ENCODE measurements at regions not wholly inside any gene's neighbourhood (a gene's known extent, or its start where the extent isn't known, plus 50 kb on each side); places are given as distances from the start of the nearest gene placed in this dataset.

- POLR2A ChIA-PET, result no interaction called here
- Mint-ChIP-seq H3K27ac (no peak overlapping the region), H3K4me3 (no peak overlapping the region), H3K36me3 (ENCODE audit: low read depth) (no peaks in the 10 kb centered on the region), H3K4me1 (peaks cover 54% of the 10 kb centered on the region), H3K27me3 (peaks cover 7% of the 10 kb centered on the region), H3K9me3 (ENCODE audit: low read depth) (no peaks in the 10 kb centered on the region)
- intact Hi-C loops (cut with DNase I, micrococcal nuclease), result loop anchor here (5.0 kb wide), 1 partner anchor 67 kb away; no protein-coding TSS in a partner anchor
- DNase-seq (no peak), ATAC-seq (no peak)
- CTCF ChIA-PET, result interaction anchor here (0.6 to 1.5 kb wide), 2 partner anchors 16 to 947 kb away, joined by 3 to 7 read pairs; no protein-coding TSS in a partner anchor
Measured at GRCh38 chr2:215749092-215749957, 264.0 kb downstream of the MREG start.

GRCh38 chr2:215748446-215748845 is 264.9 kb downstream of the MREG start:
- ChIA-PET POLR2A (no interaction called here), CTCF (interaction anchor here (0.6 to 1.1 kb wide), 2 partner anchors 19 to 946 kb away, joined by 3 read pairs; no protein-coding TSS in a partner anchor)
- H3K4me1 Mint-ChIP-seq, result peaks cover 58% of the 10 kb centered on the region

GRCh38 chr2:215746887-215747615 is 266.3 kb downstream of the MREG start:
- Mint-ChIP-seq H3K27me3 (peaks cover 4% of the 10 kb centered on the region), H3K27ac (peak overlapping the region; percentile 83), H3K36me3 (ENCODE audit: low read depth) (no peaks in the 10 kb centered on the region), H3K4me3 (no peak overlapping the region), H3K4me1 (peaks cover 70% of the 10 kb centered on the region), H3K9me3 (ENCODE audit: low read depth) (no peaks in the 10 kb centered on the region)
- DNase-seq (no peak), ATAC-seq (peak; percentile 3)
- intact Hi-C loops (cut with DNase I, micrococcal nuclease), result loop anchor here (5.0 kb wide), 1 partner anchor 65 kb away; no protein-coding TSS in a partner anchor
- ChIA-PET CTCF (interaction anchor here (0.6 to 2.3 kb wide), 3 partner anchors 13 to 292 kb away, joined by 3 to 8 read pairs (median 4); no protein-coding TSS in a partner anchor), POLR2A (no interaction called here)

More at GRCh38 chr2:215748446-215748845, 264.9 kb downstream of the MREG start:
- Mint-ChIP-seq H3K36me3 (ENCODE audit: low read depth) (no peaks in the 10 kb centered on the region), H3K27ac (no peak overlapping the region), H3K4me3 (no peak overlapping the region), H3K27me3 (peaks cover 4% of the 10 kb centered on the region), H3K9me3 (ENCODE audit: low read depth) (no peaks in the 10 kb centered on the region)
- DNase-seq (no peak), ATAC-seq (no peak)
- intact Hi-C loops (cut with DNase I, micrococcal nuclease), result loop anchor here (5.0 kb wide), 1 partner anchor 66 kb away; no protein-coding TSS in a partner anchor

- CTCF ChIA-PET, result interaction anchor here (1.1 to 2.3 kb wide), 2 partner anchors 14 to 15 kb away, joined by 3 to 8 read pairs; no protein-coding TSS in a partner anchor
- peak; percentile 63 for DNase-seq
- peak overlapping the region; percentile 83 for H3K27ac Mint-ChIP-seq
Measured at GRCh38 chr2:215746226-215746886, 267.0 kb downstream of the MREG start.

GRCh38 chr2:215745331-215745730 is 268.0 kb downstream of the MREG start:
- Mint-ChIP-seq H3K36me3 (ENCODE audit: low read depth) (no peaks in the 10 kb centered on the region), H3K27me3 (no peaks in the 10 kb centered on the region), H3K27ac (peak overlapping the region; percentile 83), H3K4me3 (no peak overlapping the region), H3K4me1 (peaks cover 53% of the 10 kb centered on the region), H3K9me3 (ENCODE audit: low read depth) (no peaks in the 10 kb centered on the region)
- peak; percentile 61 for ATAC-seq
- CTCF ChIA-PET, result interaction anchor here (0.7 to 2.3 kb wide), 4 partner anchors 14 to 52 kb away, joined by 3 to 8 read pairs (median 4); no protein-coding TSS in a partner anchor
- intact Hi-C loops (cut with DNase I, micrococcal nuclease), result loop anchor here (5.0 kb wide), 1 partner anchor 63 kb away; no protein-coding TSS in a partner anchor
- POLR2A ChIA-PET, result no interaction called here
- DNase-seq, result peak; percentile 55

More at GRCh38 chr2:215746226-215746886, 267.0 kb downstream of the MREG start:
- Mint-ChIP-seq H3K4me3 (no peak overlapping the region), H3K36me3 (ENCODE audit: low read depth) (no peaks in the 10 kb centered on the region), H3K4me1 (peaks cover 63% of the 10 kb centered on the region), H3K9me3 (ENCODE audit: low read depth) (no peaks in the 10 kb centered on the region), H3K27me3 (no peaks in the 10 kb centered on the region)
- intact Hi-C loops (cut with DNase I, micrococcal nuclease), result loop anchor here (5.0 kb wide), 1 partner anchor 64 kb away; no protein-coding TSS in a partner anchor
- POLR2A ChIA-PET, result interaction anchor here (0.6 kb wide), 1 partner anchor 62 kb away, joined by 4 read pairs; no protein-coding TSS in a partner anchor
- ATAC-seq, result peak; percentile 83

- H3K9me3 Mint-ChIP-seq (ENCODE audit: low read depth), result no peaks in the 10 kb centered on the region
- intact Hi-C loops (cut with DNase I, micrococcal nuclease), result no loop called here
- H3K27me3 Mint-ChIP-seq, result peaks cover 1% of the 10 kb centered on the region
- no peak overlapping the region for H3K27ac Mint-ChIP-seq
- ATAC-seq (no peak), DNase-seq (no peak)
- no peaks in the 10 kb centered on the region for H3K36me3 Mint-ChIP-seq (ENCODE audit: low read depth)
- no peak overlapping the region for H3K4me3 Mint-ChIP-seq
- peaks cover 45% of the 10 kb centered on the region for H3K4me1 Mint-ChIP-seq
- POLR2A ChIA-PET, result no interaction called here
- CTCF ChIA-PET, result interaction anchor here (0.6 to 1.9 kb wide), 2 partner anchors 15 to 21 kb away, joined by 3 to 6 read pairs; no protein-coding TSS in a partner anchor
Measured at GRCh38 chr2:215744514-215744913, 268.8 kb downstream of the MREG start.

- H3K36me3 Mint-ChIP-seq (ENCODE audit: low read depth), result no peaks in the 10 kb centered on the region
- POLR2A ChIA-PET, result no interaction called here
- intact Hi-C loops (cut with DNase I, micrococcal nuclease), result no loop called here
- peaks cover 4% of the 10 kb centered on the region for H3K27me3 Mint-ChIP-seq
- peak overlapping the region; percentile 0 for H3K27ac Mint-ChIP-seq
- ATAC-seq (no peak), DNase-seq (no peak)
- peaks cover 40% of the 10 kb centered on the region for H3K4me1 Mint-ChIP-seq
- CTCF ChIA-PET, result interaction anchor here (1.0 to 1.6 kb wide), 3 partner anchors 54 to 188 kb away, joined by 3 to 4 read pairs (median 3); no protein-coding TSS in a partner anchor
- no peaks in the 10 kb centered on the region for H3K9me3 Mint-ChIP-seq (ENCODE audit: low read depth)
- H3K4me3 Mint-ChIP-seq, result no peak overlapping the region
Measured at GRCh38 chr2:215743066-215743465, 270.3 kb downstream of the MREG start.

- ATAC-seq, result no peak
- no peak overlapping the region for H3K27ac Mint-ChIP-seq
- intact Hi-C loops (cut with DNase I, micrococcal nuclease), result no loop called here
Measured at GRCh38 chr2:215742021-215742420, 271.3 kb downstream of the MREG start.

GRCh38 chr2:215740071-215740470 is 273.3 kb downstream of the MREG start:
- Mint-ChIP-seq H3K36me3 (ENCODE audit: low read depth) (no peaks in the 10 kb centered on the region), H3K27ac (no peak overlapping the region), H3K4me1 (peaks cover 19% of the 10 kb centered on the region), H3K27me3 (peaks cover 6% of the 10 kb centered on the region), H3K4me3 (no peak overlapping the region), H3K9me3 (ENCODE audit: low read depth) (no peaks in the 10 kb centered on the region)
- ChIA-PET POLR2A (no interaction called here), CTCF (no interaction called here)
- intact Hi-C loops (cut with DNase I, micrococcal nuclease), result no loop called here
- ATAC-seq, result no peak
- no peak for DNase-seq

More at GRCh38 chr2:215742021-215742420, 271.3 kb downstream of the MREG start:
- Mint-ChIP-seq H3K27me3 (peaks cover 6% of the 10 kb centered on the region), H3K36me3 (ENCODE audit: low read depth) (no peaks in the 10 kb centered on the region), H3K4me1 (peaks cover 37% of the 10 kb centered on the region), H3K9me3 (ENCODE audit: low read depth) (no peaks in the 10 kb centered on the region), H3K4me3 (no peak overlapping the region)
- ChIA-PET CTCF (interaction anchor here (1.6 kb wide), 1 partner anchor 189 kb away, joined by 3 read pairs; no protein-coding TSS in a partner anchor), POLR2A (no interaction called here)
- no peak for DNase-seq

- DNase-seq (no peak), ATAC-seq (no peak)
- Mint-ChIP-seq H3K4me1 (peaks cover 12% of the 10 kb centered on the region), H3K4me3 (no peak overlapping the region), H3K27me3 (peaks cover 6% of the 10 kb centered on the region), H3K27ac (no peak overlapping the region), H3K36me3 (ENCODE audit: low read depth) (no peaks in the 10 kb centered on the region), H3K9me3 (ENCODE audit: low read depth) (no peaks in the 10 kb centered on the region)
- POLR2A ChIA-PET, result no interaction called here
- CTCF ChIA-PET, result no interaction called here
- intact Hi-C loops (cut with DNase I, micrococcal nuclease), result no loop called here
Measured at GRCh38 chr2:215738351-215738750, 275.0 kb downstream of the MREG start.

GRCh38 chr2:215737477-215737876 is 275.9 kb downstream of the MREG start:
- intact Hi-C loops (cut with DNase I, micrococcal nuclease), result no loop called here
- CTCF ChIA-PET, result no interaction called here
- POLR2A ChIA-PET, result no interaction called here
- Mint-ChIP-seq H3K36me3 (ENCODE audit: low read depth) (no peaks in the 10 kb centered on the region), H3K27me3 (peaks cover 6% of the 10 kb centered on the region), H3K9me3 (ENCODE audit: low read depth) (no peaks in the 10 kb centered on the region), H3K4me3 (no peak overlapping the region), H3K27ac (no peak overlapping the region), H3K4me1 (peaks cover 5% of the 10 kb centered on the region)
- DNase-seq, result no peak
- ATAC-seq, result no peak
